B cell (primary cell): ENCODE measurements at regions not wholly inside any gene's neighbourhood (a gene's known extent, or its start where the extent isn't known, plus 50 kb on each side); places are given as distances from the start of the nearest gene placed in this dataset.

Experiments used
- ATAC-seq: fragments of 200-7000 bp; cut with Tn5 transposase; one replicate; pipeline ENCODE4 v1.10.0; 2021; ENCODE audit warnings: low read depth, mild to moderate bottlenecking, moderate number of reproducible peaks, moderate library complexity
- CTCF ChIA-PET: fragments of 350-600 bp; sonication (Branson Sonifier 250); formaldehyde crosslinking; loops from one replicate; lab custom pipeline; 2021; ENCODE audit warnings: antibody characterized with exemption, inconsistent platforms; lab: Charles Lee
- POLR2A ChIA-PET: fragments of 350-600 bp; sonication (Branson Sonifier 250); formaldehyde crosslinking; loops from one replicate; lab custom pipeline; 2021; ENCODE audit warnings: antibody characterized with exemption; lab: Charles Lee
- DNase-seq: peaks from one replicate; pipeline ENCODE4 v3.0.0; 2013
- H2AFZ ChIP-seq: 2 replicates; pipeline ENCODE4 v1.6.1; 2012; ENCODE audit warnings: mild to moderate bottlenecking, low read depth, low read length; ENCODE audit not compliant: insufficient read depth, poor library complexity, severe bottlenecking
- H3K27ac ChIP-seq, 2 donors: 1 replicate in 1 of 2; 2 replicates in 1 of 2; pipeline ENCODE4 v1.5.1; 2012 to 2013; ENCODE audit warnings: low read length in 2 of 2, mild to moderate bottlenecking in 2 of 2, moderate library complexity in 1 of 2
- H3K27me3 ChIP-seq, 4 experiments: fragments of 200-600 bp in 1 of 4; sonication (generic) in 1 of 4; replicated peaks in 1 of 4; 1 replicate in 2 of 4; 2 replicates in 2 of 4; pipeline versions ENCODE4 v1.6.1 to v1.7.0; 2013 to 2016; ENCODE audit warnings: low read length in 3 of 4, mild to moderate bottlenecking in 2 of 4, mixed read lengths in 1 of 4, moderate library complexity in 1 of 4; ENCODE audit not compliant: insufficient read depth in 4 of 4, control insufficient read depth in 3 of 4; ENCODE audit errors: control extremely low read depth in 1 of 4
- H3K36me3 ChIP-seq, 2 experiments: replicated peaks in 1 of 2; 1 replicate in 1 of 2; 2 replicates in 1 of 2; pipeline versions ENCODE4 v1.6.1 to v1.7.1; 2013; ENCODE audit warnings: low read length in 1 of 2; ENCODE audit not compliant: insufficient read depth in 2 of 2, control insufficient read depth in 1 of 2; ENCODE audit errors: control extremely low read depth in 1 of 2, extremely low read depth in 1 of 2
- H3K4me1 ChIP-seq, 2 donors: fragments of 200-600 bp in 1 of 2; sonication (generic) in 1 of 2; 1 replicate in 1 of 2; 2 replicates in 1 of 2; pipeline versions ENCODE4 v1.5.1 to v1.6.1; 2013 to 2017; ENCODE audit warnings: low read length in 2 of 2; ENCODE audit not compliant: control insufficient read depth in 2 of 2, insufficient read depth in 2 of 2
- H3K4me2 ChIP-seq: replicated peaks from 2 replicates; pipeline ENCODE3; 2012; ENCODE audit warnings: mild to moderate bottlenecking, low read depth, low read length; ENCODE audit not compliant: poor library complexity, severe bottlenecking
- H3K4me3 ChIP-seq, 5 experiments: fragments of 200-600 bp in 1 of 5; sonication (generic) in 1 of 5; 1 replicate in 3 of 5; 2 replicates in 2 of 5; pipeline versions ENCODE4 v1.5.1 to v1.7.0; 2011 to 2016; ENCODE audit warnings: low read length in 4 of 5, mild to moderate bottlenecking in 4 of 5, low read depth in 2 of 5, control low read depth in 1 of 5, moderate library complexity in 1 of 5; ENCODE audit not compliant: insufficient read depth in 1 of 5; ENCODE audit errors: control extremely low read depth in 1 of 5, extremely low read depth in 1 of 5
- H3K79me2 ChIP-seq: fragments of 200-600 bp; sonication (generic); one replicate; pipeline ENCODE4 v1.6.0; 2016; ENCODE audit warnings: low read length; ENCODE audit not compliant: control insufficient read depth, insufficient read depth
- H3K9ac ChIP-seq: fragments of 200-600 bp; sonication (generic); 2 replicates; pipeline ENCODE4 v1.6.1; 2017; ENCODE audit warnings: mild to moderate bottlenecking, low read length, moderate library complexity
- H3K9me3 ChIP-seq, 3 donors: one replicate each; pipeline versions ENCODE4 v1.6.1 to v1.7.1; 2013; ENCODE audit warnings: low read length in 2 of 3; ENCODE audit not compliant: control insufficient read depth in 2 of 3, insufficient read depth in 1 of 3; ENCODE audit errors: control extremely low read depth in 1 of 3
- H4K20me1 ChIP-seq: 2 replicates; pipeline ENCODE4 v1.6.0; 2012; ENCODE audit warnings: mild to moderate bottlenecking, low read length; ENCODE audit not compliant: insufficient read depth, control insufficient read depth, poor library complexity, severe bottlenecking
- H3K27ac Mint-ChIP-seq: one replicate; pipeline ENCODE4 v1.8.0; 2021; ENCODE audit warnings: mixed read lengths
- H3K27me3 Mint-ChIP-seq: one replicate; pipeline ENCODE4 v1.8.0; 2021; ENCODE audit warnings: mixed read lengths
- H3K4me1 Mint-ChIP-seq: one replicate; pipeline ENCODE4 v1.8.0; 2021; ENCODE audit warnings: mixed read lengths
- H3K4me3 Mint-ChIP-seq: one replicate; pipeline ENCODE4 v1.8.0; 2021; ENCODE audit warnings: mixed read lengths
- H3K9me3 Mint-ChIP-seq: one replicate; pipeline ENCODE4 v1.8.0; 2022; ENCODE audit warnings: mixed read lengths; ENCODE audit not compliant: insufficient read depth
- EZH2 ChIP-seq: IDR thresholded peaks from 2 replicates; pipeline ENCODE4 v1.6.1; 2012; ENCODE audit warnings: borderline replicate concordance, low read depth, mild to moderate bottlenecking, moderate library complexity, low read length; ENCODE audit not compliant: insufficient read depth, poor library complexity, severe bottlenecking
- WGBS: methylation state at CpG from one replicate; pipeline ENCODE4 v1.1.5; 2013; ENCODE audit warnings: missing lambda C conversion rate; ENCODE audit not compliant: insufficient coverage; 5-methylcytosine and 5-hydroxymethylcytosine counted together
- intact Hi-C: fragments of 100-400 bp; cut with micrococcal nuclease; formaldehyde crosslinking; loops from one replicate; pipeline ENCODE4 v1.10.0; 2022
- TF ChIP-seq, protein P1 (sequence below): fragments of 200-600 bp; IDR thresholded peaks from one replicate; pipeline ENCODE4 v1.8.0; 2022; ENCODE audit warnings: antibody characterized with exemption, mild to moderate bottlenecking

DNA sequence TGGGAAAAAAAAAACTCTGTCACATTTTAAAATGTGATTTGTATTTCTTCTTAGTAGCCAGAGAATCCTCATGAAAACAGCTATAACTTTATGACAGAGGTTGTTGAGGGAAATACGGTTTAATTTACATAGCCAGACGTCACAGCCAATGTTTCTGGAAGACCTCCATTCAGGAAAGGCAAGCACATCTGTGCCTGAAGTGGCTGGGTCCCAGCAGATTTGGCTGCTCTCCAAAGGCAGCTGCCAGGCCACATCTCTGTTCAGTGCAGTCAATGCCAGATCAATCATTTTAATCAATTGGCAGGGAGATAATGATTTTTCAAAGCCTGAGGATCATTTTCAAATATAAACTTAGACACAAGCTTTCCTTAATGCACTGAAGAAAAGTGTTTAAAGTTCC, 86.5 kb upstream of the ZIC3 start:
- Histone ChIP-seq H3K9me3 (no peaks in the 10 kb centered on the region), H3K9ac (no peak overlapping the region), H4K20me1 (no peaks in the 10 kb centered on the region), H3K27me3 (no peaks in the 10 kb centered on the region), H2AFZ (no peak overlapping the region), H3K36me3 (no peaks in the 10 kb centered on the region), H3K79me2 (no peaks in the 10 kb centered on the region), H3K4me3 (no peak overlapping the region), H3K4me2 (no peak overlapping the region), H3K27ac (no peak overlapping the region), H3K4me1 (no peaks in the 10 kb centered on the region)
- H3K9me3 Mint-ChIP-seq: no peaks in the 10 kb centered on the region
- ATAC-seq: no peak
- DNase-seq: no peak
- TF ChIP-seq EZH2: no peak
- TF ChIP-seq, protein P1, sequence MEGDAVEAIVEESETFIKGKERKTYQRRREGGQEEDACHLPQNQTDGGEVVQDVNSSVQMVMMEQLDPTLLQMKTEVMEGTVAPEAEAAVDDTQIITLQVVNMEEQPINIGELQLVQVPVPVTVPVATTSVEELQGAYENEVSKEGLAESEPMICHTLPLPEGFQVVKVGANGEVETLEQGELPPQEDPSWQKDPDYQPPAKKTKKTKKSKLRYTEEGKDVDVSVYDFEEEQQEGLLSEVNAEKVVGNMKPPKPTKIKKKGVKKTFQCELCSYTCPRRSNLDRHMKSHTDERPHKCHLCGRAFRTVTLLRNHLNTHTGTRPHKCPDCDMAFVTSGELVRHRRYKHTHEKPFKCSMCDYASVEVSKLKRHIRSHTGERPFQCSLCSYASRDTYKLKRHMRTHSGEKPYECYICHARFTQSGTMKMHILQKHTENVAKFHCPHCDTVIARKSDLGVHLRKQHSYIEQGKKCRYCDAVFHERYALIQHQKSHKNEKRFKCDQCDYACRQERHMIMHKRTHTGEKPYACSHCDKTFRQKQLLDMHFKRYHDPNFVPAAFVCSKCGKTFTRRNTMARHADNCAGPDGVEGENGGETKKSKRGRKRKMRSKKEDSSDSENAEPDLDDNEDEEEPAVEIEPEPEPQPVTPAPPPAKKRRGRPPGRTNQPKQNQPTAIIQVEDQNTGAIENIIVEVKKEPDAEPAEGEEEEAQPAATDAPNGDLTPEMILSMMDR: no peak
- POLR2A ChIA-PET: no interaction called here
- no peaks in the 10 kb centered on the region for H3K27me3 Mint-ChIP-seq
- 0% methylated on average over 1 of the region's 2 CpGs for WGBS
- intact Hi-C loops: no loop called here
- no peak overlapping the region for H3K27ac Mint-ChIP-seq
- CTCF ChIA-PET: no interaction called here
- H3K4me1 Mint-ChIP-seq: no peaks in the 10 kb centered on the region
- no peak overlapping the region for H3K4me3 Mint-ChIP-seq

DNA sequence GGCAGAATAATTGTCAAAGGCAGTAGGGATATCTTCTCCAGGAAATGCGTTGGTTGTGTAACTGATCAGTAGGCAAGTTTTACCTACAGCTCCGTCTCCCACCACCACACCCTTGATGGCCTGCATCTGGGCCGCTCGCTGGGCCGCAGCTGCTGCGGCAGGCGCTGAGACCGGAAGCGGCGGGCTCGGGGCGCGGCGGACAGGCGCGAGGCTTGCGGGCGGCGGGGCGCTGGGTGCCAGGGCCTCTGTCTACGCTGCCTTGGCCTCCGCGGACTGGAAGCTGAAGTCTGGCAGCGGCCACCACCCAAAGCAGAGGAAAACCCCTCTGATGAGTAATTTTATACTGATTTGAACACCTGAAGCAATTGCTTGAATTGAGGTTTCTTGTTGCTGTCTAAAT, 124.2 kb upstream of the ZIC3 start:
- Histone ChIP-seq H3K4me1 (no peaks in the 10 kb centered on the region), H3K27me3 (no peaks in the 10 kb centered on the region), H3K4me2 (no peak overlapping the region), H4K20me1 (no peaks in the 10 kb centered on the region), H3K27ac (no peak overlapping the region), H3K4me3 (no peak overlapping the region), H3K9me3 (no peaks in the 10 kb centered on the region), H3K79me2 (no peaks in the 10 kb centered on the region), H3K9ac (no peak overlapping the region), H3K36me3 (no peaks in the 10 kb centered on the region), H2AFZ (no peak overlapping the region)
- no peak overlapping the region for H3K27ac Mint-ChIP-seq
- POLR2A ChIA-PET: no interaction called here
- DNase-seq: no peak
- no CpG with 5 or more reads among the region's 24 CpGs for WGBS
- no peak for ATAC-seq
- intact Hi-C loops: no loop called here
- TF ChIP-seq EZH2: no peak
- TF ChIP-seq, protein P1: no peak
- no peaks in the 10 kb centered on the region for H3K27me3 Mint-ChIP-seq
- CTCF ChIA-PET: no interaction called here
- H3K9me3 Mint-ChIP-seq: no peaks in the 10 kb centered on the region
- no peaks in the 10 kb centered on the region for H3K4me1 Mint-ChIP-seq
- H3K4me3 Mint-ChIP-seq: no peak overlapping the region
